HAP-1 (cell line): ENCODE measurements at regions not wholly inside any gene's neighbourhood (a gene's known extent, or its start where the extent isn't known, plus 50 kb on each side); places are given as distances from the start of the nearest gene placed in this dataset.
A peak's percentile ranks its signal among the peaks of the same experiment; 100 is the strongest.

Experiments used
- DNase-seq, 2 experiments: peaks; one replicate each; pipeline ENCODE4 v3.0.0-alpha.2; 2016 to 2020; ENCODE audit warnings: low spot score in 2 of 2
- H3K27me3 ChIP-seq: fragments of 250-450 bp; sonication (Bioruptor Pico); 2 replicates; pipeline ENCODE4 v1.5.1; 2020; ENCODE audit warnings: low read depth, mild to moderate bottlenecking, moderate library complexity
- H3K36me3 ChIP-seq: fragments of 250-450 bp; sonication (Bioruptor Pico); replicated peaks from 2 replicates; pipeline ENCODE4 v1.5.1; 2020; ENCODE audit warnings: mild to moderate bottlenecking
- H3K4me1 ChIP-seq: fragments of 250-450 bp; sonication (Bioruptor Pico); 2 replicates; pipeline ENCODE4 v1.5.1; 2020; ENCODE audit warnings: mild to moderate bottlenecking
- H3K4me3 ChIP-seq: fragments of 250-450 bp; sonication (Bioruptor Pico); 2 replicates; pipeline ENCODE4 v1.5.1; 2020; ENCODE audit warnings: mild to moderate bottlenecking, moderate library complexity
- H3K9me3 ChIP-seq: fragments of 250-450 bp; sonication (Bioruptor Pico); 2 replicates; pipeline ENCODE4 v1.5.1; 2020; ENCODE audit warnings: mild to moderate bottlenecking, moderate library complexity
- in situ Hi-C: fragments of 300-500 bp; cut with MboI; formaldehyde crosslinking; loops from 3 replicates; pipeline ENCODE4 v1.14.3; 2020; ENCODE audit warnings: low sequenced_read_pairs, inconsistent platforms, mixed read lengths

DNA sequence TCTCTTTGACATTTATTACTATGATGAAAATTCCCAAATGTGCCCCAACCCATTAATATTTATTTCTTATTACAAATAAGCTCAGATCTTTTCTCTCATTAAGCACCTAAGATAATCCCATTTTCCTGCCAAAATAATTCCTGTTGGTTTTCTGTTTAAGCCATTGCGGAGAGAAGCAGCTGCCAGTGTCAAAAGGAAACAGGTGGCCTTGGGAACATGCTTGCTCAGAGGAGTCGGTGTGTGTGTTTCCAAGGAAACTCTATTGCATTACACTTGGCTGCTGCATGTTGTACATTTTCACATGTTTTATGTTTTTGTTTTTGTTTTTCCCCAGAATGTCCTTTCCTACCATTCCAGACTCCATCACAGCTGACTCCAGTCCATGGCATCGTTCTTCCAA lies 56.4 kb downstream of the CD24 start:
- in situ Hi-C loops = no loop called here
- Histone ChIP-seq H3K4me1 (no peaks in the 10 kb centered on the region), H3K36me3 (no peaks in the 10 kb centered on the region), H3K27me3 (no peaks in the 10 kb centered on the region), H3K4me3 (no peak overlapping the region), H3K9me3 (no peaks in the 10 kb centered on the region)
- DNase-seq = no peak

DNA sequence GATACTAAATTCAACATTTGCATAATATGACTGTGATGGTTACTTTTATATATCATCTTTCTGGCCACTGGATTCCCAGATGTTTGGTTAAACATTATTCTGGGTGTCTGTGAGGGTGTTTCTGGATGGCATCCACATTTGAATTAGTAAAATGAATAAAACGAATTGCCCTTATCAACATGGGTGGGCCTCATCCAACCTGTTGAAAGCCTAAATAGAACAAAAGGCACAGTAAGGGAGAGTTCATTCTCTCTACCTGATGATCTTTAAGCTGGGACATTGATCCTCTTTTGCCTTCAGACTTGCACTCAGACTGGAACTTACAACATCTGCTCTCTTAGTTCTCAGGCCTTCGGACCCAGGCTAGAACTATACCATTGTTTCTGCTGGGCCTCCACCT lies 57.6 kb downstream of the CD24 start:
- DNase-seq = no peak
- no peaks in the 10 kb centered on the region for H3K36me3 ChIP-seq
- no peaks in the 10 kb centered on the region for H3K9me3 ChIP-seq
- H3K27me3 ChIP-seq = no peaks in the 10 kb centered on the region
- no peaks in the 10 kb centered on the region for H3K4me1 ChIP-seq
- in situ Hi-C loops = no loop called here
- no peak overlapping the region for H3K4me3 ChIP-seq

DNA sequence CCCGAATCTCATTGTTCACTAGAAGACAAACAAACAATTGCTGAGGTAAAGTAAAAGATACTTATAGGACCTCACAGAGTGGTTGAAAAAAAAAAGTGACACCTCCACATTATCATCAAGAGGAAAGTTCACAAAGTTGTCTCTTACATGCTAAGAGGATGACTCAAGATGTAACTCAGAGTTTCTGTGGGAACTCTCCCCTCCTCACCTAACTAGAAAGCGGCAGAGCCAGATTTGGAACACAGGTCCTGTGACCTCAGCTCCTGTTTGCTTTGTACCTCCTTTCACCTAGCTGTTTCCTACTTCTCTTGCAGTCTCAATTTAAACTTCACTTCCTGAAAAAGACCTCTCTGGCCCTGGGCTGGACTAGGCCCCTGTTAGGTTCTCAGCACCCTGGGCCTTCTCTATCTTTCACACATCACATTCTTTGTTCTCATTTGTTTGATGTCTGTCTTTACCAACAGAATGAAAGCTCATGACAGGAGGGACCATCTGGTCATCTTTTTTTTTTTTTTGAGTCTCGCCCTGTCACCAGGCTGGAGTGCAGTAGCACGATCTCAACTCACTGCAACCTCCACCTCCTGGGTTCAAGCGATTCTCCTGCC lies 60.8 kb downstream of the CD24 start:
- no peak for DNase-seq
- in situ Hi-C loops = no loop called here
- no peak overlapping the region for H3K4me3 ChIP-seq
- H3K27me3 ChIP-seq = no peaks in the 10 kb centered on the region
- no peaks in the 10 kb centered on the region for H3K9me3 ChIP-seq
- no peaks in the 10 kb centered on the region for H3K36me3 ChIP-seq
- H3K4me1 ChIP-seq = no peaks in the 10 kb centered on the region

DNA sequence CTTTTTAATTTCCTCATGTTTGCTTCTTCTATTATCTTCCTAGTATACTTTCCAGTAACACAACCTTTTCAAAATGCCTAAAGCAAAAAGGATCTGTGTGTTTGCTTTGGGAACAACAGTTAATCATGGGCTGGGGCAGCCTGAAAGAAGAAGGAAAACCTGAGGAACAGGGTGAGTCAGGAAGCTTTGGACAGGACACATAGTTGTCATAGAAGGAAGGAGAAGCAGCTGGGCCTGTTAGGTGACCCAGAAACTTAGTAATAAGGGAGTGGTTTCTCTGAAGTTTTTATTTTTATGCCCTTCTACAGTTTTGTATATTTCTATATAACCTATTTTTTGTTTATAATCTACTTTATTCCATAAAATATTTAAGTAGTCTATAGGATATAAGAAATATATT lies 61.4 kb downstream of the CD24 start:
- Histone ChIP-seq H3K9me3 (no peaks in the 10 kb centered on the region), H3K36me3 (no peaks in the 10 kb centered on the region), H3K4me3 (no peak overlapping the region), H3K4me1 (no peaks in the 10 kb centered on the region), H3K27me3 (no peaks in the 10 kb centered on the region)
- in situ Hi-C loops = no loop called here
- no peak for DNase-seq

DNA sequence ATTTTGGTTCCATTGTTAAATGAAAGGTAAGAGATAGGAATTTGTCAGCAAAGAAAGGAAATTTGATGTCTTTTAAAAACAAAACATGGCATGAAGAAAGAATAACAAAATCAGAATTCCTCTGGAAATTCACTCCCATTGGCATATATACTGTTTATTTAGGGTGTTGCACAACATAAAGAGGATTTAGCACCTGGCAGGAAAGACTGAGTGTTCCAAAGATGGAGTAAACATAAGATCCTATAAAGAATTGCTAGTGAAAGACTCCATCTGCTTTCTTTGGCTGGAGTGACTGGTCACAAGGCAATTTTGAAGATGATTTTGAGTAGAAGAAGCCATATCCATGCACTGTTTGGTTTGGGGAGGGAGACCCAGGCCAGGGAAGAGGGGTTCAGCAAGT lies 62.4 kb downstream of the CD24 start:
- Histone ChIP-seq H3K4me3 (no peak overlapping the region), H3K9me3 (no peaks in the 10 kb centered on the region), H3K4me1 (no peaks in the 10 kb centered on the region), H3K27me3 (no peaks in the 10 kb centered on the region), H3K36me3 (no peaks in the 10 kb centered on the region)
- no peak for DNase-seq
- in situ Hi-C loops = no loop called here

DNA sequence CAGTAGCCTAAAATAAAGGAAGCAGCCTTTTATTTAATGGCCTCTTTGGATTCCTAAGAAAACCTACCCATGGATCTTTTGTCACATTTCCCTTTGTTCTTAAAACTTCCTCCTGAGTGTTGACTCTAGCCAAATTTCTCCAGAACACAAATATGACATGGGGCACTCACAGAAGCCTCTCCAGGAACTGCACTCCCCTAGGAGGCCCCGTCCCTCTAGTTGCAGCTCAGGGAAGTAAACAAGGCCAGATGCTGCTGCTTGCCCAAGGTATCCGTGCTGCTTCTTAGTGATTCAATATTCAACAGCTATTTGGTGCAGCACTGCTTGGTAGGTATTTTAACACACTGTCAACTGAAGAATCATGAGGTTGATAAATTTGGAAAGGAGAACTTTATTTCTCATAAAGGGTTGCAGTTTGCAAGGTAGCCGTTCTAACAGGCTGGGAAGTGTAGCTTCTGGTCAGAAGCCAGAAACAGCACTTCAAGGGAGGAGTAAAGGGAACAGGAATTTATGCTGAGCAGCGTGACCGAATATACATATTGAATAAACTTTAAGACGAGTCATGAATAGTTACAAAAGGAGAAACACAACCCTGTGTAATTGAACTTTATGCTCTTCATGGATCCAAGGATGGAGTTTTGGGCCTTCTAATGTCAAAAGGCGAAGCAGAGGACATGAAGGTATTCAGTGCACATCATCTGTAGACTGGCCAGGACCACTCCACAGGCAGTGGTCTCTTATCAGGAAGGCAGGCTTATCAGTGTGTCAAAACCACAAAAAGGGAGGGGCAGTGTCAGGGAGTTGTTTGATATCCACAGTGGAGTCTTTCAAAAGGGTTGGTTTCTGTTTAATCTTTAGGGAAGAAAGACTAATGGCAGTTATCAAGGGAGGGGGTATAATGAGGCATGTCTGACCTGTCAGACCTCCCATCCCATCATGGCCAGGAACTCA lies 63.3 kb downstream of the CD24 start:
- in situ Hi-C loops = no loop called here
- DNase-seq = no peak
- H3K4me3 ChIP-seq = no peak overlapping the region
- H3K36me3 ChIP-seq = no peaks in the 10 kb centered on the region
- H3K27me3 ChIP-seq = no peaks in the 10 kb centered on the region
- H3K4me1 ChIP-seq = no peaks in the 10 kb centered on the region
- no peaks in the 10 kb centered on the region for H3K9me3 ChIP-seq

DNA sequence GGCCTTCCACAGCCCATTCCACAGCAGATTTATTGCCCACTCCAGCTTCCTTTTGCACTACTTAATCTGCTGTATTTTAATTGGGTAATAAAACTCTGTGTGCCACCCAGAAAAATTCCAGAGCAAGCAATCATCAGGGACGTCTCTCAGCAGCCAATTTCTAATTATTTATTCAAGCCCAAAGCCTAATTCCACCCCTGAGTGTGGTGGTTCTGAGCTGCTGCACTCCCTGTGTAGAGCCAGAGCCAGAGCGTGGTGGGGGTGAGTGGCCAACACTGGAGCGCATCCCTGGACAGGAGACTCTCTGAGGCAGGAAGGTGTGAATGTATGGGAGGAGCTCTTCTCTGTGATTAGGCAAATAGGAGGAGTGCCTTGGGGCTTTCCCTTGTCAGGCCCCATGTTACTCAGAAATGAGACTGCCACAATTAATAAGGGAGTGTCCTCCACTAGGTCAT lies 66.1 kb downstream of the CD24 start:
- Histone ChIP-seq H3K4me3 (no peak overlapping the region), H3K9me3 (no peaks in the 10 kb centered on the region), H3K27me3 (no peaks in the 10 kb centered on the region), H3K36me3 (no peaks in the 10 kb centered on the region), H3K4me1 (peaks cover 6% of the 10 kb centered on the region)
- DNase-seq = no peak
- in situ Hi-C loops = no loop called here

DNA sequence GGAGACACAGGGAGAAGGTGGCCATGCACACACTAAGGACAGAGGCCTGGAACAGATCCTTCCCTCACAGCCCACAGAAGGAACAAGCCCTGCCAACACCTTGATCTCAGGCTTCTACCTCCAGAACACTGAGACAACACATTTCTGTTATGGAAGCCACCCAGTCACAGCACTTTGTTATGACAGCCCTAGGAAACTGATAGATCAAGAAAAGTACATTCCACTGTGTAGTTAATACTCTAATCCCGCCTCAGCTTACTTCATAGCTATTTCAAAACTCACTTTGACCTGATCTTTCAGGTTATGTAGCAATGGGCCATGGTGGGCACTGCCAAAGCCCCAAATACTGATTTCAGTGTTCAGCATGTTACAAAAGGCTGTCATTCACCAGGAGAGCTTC lies 66.8 kb downstream of the CD24 start:
- Histone ChIP-seq H3K9me3 (no peaks in the 10 kb centered on the region), H3K4me1 (peaks cover 11% of the 10 kb centered on the region), H3K27me3 (no peaks in the 10 kb centered on the region), H3K36me3 (no peaks in the 10 kb centered on the region), H3K4me3 (no peak overlapping the region)
- DNase-seq = no peak
- in situ Hi-C loops = no loop called here

DNA sequence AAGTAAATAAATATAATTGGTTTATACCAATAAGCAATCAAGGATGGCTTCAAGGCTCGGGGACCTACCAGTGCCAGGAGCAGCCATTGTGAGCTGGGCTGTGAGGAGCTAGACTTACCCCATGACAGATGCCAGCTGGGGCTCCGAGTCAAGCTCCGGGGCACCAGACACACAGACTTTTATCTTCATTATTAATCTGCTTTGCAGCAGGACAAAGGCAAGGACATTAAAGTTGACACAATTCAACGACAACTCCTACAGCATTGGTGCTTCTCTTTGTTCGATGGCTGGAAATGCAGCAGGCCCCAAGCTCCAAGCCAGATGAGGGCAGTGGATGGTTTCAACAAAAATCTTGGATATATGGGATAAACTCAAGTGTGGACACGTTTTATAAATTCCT lies 68.3 kb downstream of the CD24 start:
- Histone ChIP-seq H3K9me3 (peaks cover 7% of the 10 kb centered on the region), H3K4me3 (no peak overlapping the region), H3K36me3 (no peaks in the 10 kb centered on the region), H3K4me1 (peaks cover 12% of the 10 kb centered on the region), H3K27me3 (no peaks in the 10 kb centered on the region)
- no peak for DNase-seq
- in situ Hi-C loops = no loop called here

DNA sequence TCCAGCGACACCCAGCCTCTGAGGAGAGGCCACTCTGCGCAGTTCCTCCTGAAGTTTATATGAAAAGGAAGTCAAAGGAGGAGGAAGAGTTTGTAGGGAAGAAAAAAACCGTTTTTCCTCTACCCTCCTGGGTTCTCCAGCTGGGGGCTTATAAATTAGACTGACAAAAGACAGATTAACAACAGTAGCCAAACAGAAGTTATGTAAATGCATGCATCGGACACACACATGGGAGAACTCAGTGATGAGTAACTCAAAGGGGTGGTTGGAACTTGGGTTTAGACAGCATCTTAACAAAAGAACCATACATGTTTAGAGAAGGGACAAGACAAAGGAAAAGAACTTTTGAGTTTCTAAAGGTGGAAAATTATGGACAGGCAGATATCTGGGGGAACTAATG lies 71.2 kb downstream of the CD24 start:
- H3K27me3 ChIP-seq = no peaks in the 10 kb centered on the region
- in situ Hi-C loops = no loop called here
- DNase-seq = peak; percentile 57 to 91
- no peaks in the 10 kb centered on the region for H3K36me3 ChIP-seq
- H3K9me3 ChIP-seq = peaks cover 11% of the 10 kb centered on the region
- H3K4me1 ChIP-seq = peaks cover 12% of the 10 kb centered on the region
- H3K4me3 ChIP-seq = no peak overlapping the region

DNA sequence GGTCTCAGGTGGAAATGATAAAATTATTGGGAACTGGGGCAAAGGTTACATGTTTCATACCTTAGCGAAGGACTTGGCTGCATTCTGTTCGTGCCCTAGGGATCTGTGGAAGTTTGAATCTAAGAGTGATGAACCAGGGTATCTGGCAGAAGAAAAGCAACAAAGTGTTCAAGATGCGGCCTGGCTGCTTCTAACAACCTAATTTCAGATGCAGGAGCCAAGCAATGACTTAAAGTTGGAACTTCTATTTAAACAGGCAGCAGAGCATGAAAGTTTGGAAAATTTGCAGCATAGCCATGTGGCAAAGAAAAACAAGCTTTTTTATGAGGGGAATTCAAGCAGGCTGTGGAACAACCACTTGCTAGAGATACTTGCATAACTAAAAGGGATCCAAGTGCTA lies 73.5 kb downstream of the CD24 start:
- in situ Hi-C loops = no loop called here
- no peaks in the 10 kb centered on the region for H3K27me3 ChIP-seq
- H3K4me1 ChIP-seq = peaks cover 17% of the 10 kb centered on the region
- DNase-seq = no peak
- no peaks in the 10 kb centered on the region for H3K36me3 ChIP-seq
- no peak overlapping the region for H3K4me3 ChIP-seq
- peaks cover 11% of the 10 kb centered on the region for H3K9me3 ChIP-seq

DNA sequence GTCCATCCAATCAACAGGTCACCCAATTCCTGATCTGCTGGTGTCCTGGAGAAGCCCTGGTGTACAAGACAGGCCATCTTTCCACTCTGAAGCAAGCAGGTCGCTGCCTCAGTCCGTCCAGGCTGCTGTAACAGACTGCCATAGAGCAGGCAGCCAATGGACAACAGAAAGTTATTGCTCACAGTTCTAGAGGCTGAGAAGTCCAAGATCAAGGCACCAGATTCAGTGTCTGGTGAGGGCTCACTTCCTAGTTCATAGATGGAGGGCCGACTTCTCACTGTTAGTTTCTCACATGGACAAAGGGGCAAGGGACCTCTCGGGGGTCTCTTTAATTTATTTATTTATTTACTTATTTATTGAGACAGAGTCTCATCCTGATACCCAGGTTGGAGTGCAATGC lies 74.8 kb downstream of the CD24 start:
- peaks cover 27% of the 10 kb centered on the region for H3K4me1 ChIP-seq
- no peaks in the 10 kb centered on the region for H3K36me3 ChIP-seq
- in situ Hi-C loops = no loop called here
- DNase-seq = no peak
- no peak overlapping the region for H3K4me3 ChIP-seq
- H3K27me3 ChIP-seq = no peaks in the 10 kb centered on the region
- H3K9me3 ChIP-seq = peaks cover 13% of the 10 kb centered on the region

DNA sequence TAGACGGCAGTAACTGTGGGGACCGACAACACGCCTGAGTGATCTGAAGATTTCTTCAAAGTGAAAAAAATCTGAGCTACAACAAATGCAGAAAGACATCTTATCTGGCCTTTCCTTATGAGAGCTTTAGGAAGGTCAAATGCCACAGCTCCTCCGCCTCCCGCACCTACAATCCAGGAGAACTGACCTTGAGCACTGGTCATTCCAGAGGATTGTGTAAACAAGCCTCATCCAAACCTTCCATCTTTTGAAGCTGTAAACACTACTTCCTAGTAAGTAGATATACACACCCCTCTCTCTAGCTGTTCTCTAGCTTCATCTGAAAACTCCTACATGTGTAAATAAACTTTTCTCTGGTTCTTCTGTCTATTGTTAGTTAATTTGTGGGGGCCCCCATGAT lies 76.9 kb downstream of the CD24 start:
- no peak overlapping the region for H3K4me3 ChIP-seq
- H3K27me3 ChIP-seq = no peaks in the 10 kb centered on the region
- H3K4me1 ChIP-seq = peaks cover 15% of the 10 kb centered on the region
- peaks cover 13% of the 10 kb centered on the region for H3K9me3 ChIP-seq
- H3K36me3 ChIP-seq = no peaks in the 10 kb centered on the region
- no peak for DNase-seq
- in situ Hi-C loops = no loop called here

DNA sequence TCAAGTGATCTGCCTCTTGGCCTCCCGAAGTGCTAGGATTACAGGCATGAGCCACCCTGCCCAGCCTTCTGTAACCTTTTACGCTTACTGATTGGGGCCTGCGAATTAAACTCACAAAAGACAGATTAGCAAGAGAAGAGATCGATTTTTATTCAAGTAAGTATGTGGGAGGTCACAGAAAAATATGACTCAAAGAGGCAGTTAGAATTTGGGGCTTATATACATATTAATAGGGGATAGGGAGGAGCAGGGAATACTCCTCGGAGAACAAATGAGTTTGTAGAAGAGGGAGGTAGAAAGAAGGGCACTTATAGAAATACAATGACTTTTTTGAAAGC lies 78.9 kb downstream of the CD24 start:
- peaks cover 2% of the 10 kb centered on the region; the same call in 1 of the 2 replicates for H3K9me3 ChIP-seq
- H3K27me3 ChIP-seq = no peaks in the 10 kb centered on the region
- H3K36me3 ChIP-seq = no peaks in the 10 kb centered on the region
- H3K4me1 ChIP-seq = peaks cover 15% of the 10 kb centered on the region
- no peak overlapping the region for H3K4me3 ChIP-seq
- in situ Hi-C loops = no loop called here
- peak; percentile 80 to 98 for DNase-seq
